ENCODE measurements at regions not wholly inside any gene's neighbourhood (a gene's known extent, or its start where the extent isn't known, plus 50 kb on each side); places are given as distances from the start of the nearest gene placed in this dataset.

GRCh38 chr19:32197896-32198882, 147.2 kb upstream of the ZNF507 start:
- TF ChIP-seq CTCF (IDR thresholded peaks at IDR 0.05; ENCODE audit: low read depth, low read length) (no peak), EZH2phosphoT487 (IDR thresholded peaks at IDR 0.05; ENCODE audit: low read depth) (no peak)

Measured in OCI-LY3 (cell line).